K562 (cell line): ENCODE measurements at regions not wholly inside any gene's neighbourhood (a gene's known extent, or its start where the extent isn't known, plus 50 kb on each side); places are given as distances from the start of the nearest gene placed in this dataset.
A peak's percentile ranks its signal among the peaks of the same experiment; 100 is the strongest.

Experiments used
- ARHGAP35 ChIP-seq: fragments of 450-650 bp; IDR thresholded peaks from 2 replicates; pipeline ENCODE4 v1.6.1; 2018; ENCODE audit not compliant: partially characterized antibody
- ARID1B ChIP-seq: fragments of 450-650 bp; IDR thresholded peaks from 2 replicates; pipeline ENCODE4 v1.6.1; 2016; ENCODE audit warnings: antibody characterized with exemption, mild to moderate bottlenecking, inconsistent platforms
- C11orf30 ChIP-seq: fragments of 450-650 bp; IDR thresholded peaks from 2 replicates; pipeline ENCODE4 v1.6.1; 2016; ENCODE audit warnings: low read depth, mild to moderate bottlenecking
- HDAC8 ChIP-seq: fragments of 450-650 bp; IDR thresholded peaks from 2 replicates; pipeline ENCODE4 v1.6.1; 2016; ENCODE audit warnings: mild to moderate bottlenecking, missing genetic modification characterization, moderate library complexity, missing compliant biosample characterization
- HNRNPH1 ChIP-seq: fragments of 200-400 bp; formaldehyde crosslinking; optimal IDR thresholded peaks from 2 replicates; pipeline ENCODE3; 2017; ENCODE audit warnings: low read depth, mild to moderate bottlenecking, low read length, moderate library complexity
- JUND ChIP-seq, 2 experiments: IDR thresholded peaks; 2 replicates in 1 of 2; 3 replicates in 1 of 2; pipeline ENCODE4 v1.6.1; 2011; ENCODE audit warnings: borderline replicate concordance in 2 of 2, low read depth in 2 of 2, low read length in 2 of 2, improper control_type of control experiment in 1 of 2, missing biosample characterization in 1 of 2, missing genetic modification characterization in 1 of 2, missing genetic modification reagents in 1 of 2
- KDM4B ChIP-seq, 2 experiments: fragments of 450-650 bp in 1 of 2; sonication (generic) in 1 of 2; IDR thresholded peaks; 2 replicates each; pipeline ENCODE4 v1.6.1; 2016 to 2017; ENCODE audit warnings: borderline replicate concordance in 2 of 2, antibody characterized with exemption in 1 of 2, low read depth in 1 of 2, mild to moderate bottlenecking in 1 of 2
- LARP7 ChIP-seq: fragments of 450-650 bp; IDR thresholded peaks from 2 replicates; pipeline ENCODE4 v1.6.1; 2016
- NRF1 ChIP-seq, 2 experiments: fragments of 450-650 bp; IDR thresholded peaks in 1 of 2; conservative IDR thresholded peaks in 1 of 2; 2 replicates each; pipeline ENCODE4 v1.6.1; 2014; ENCODE audit warnings: mild to moderate bottlenecking in 2 of 2
- RBBP5 ChIP-seq: fragments of 200-600 bp; sonication (generic); IDR thresholded peaks from 2 replicates; pipeline ENCODE4 v1.6.1; 2012; ENCODE audit warnings: borderline replicate concordance, mild to moderate bottlenecking, low read length, control low read depth, inconsistent platforms; ENCODE audit not compliant: insufficient read depth, poor library complexity, severe bottlenecking
- SAFB2 ChIP-seq: fragments of 200-400 bp; formaldehyde crosslinking; IDR thresholded peaks from 2 replicates; pipeline ENCODE4 v1.6.1; 2018; ENCODE audit warnings: borderline replicate concordance, low read length, low read depth, moderate library complexity; ENCODE audit not compliant: severe bottlenecking
- SMARCE1 ChIP-seq: fragments of 450-650 bp; IDR thresholded peaks from 2 replicates; pipeline ENCODE4 v1.7.1; 2016; ENCODE audit warnings: mild to moderate bottlenecking
- ZFPM2 ChIP-seq: fragments of 250-450 bp; sonication (Bioruptor Pico); IDR thresholded peaks from 2 replicates; pipeline ENCODE4 v1.5.1; 2022; ENCODE audit warnings: mild to moderate bottlenecking
- ZNF316 ChIP-seq: fragments of 450-650 bp; IDR thresholded peaks from 2 replicates; pipeline ENCODE4 v1.6.1; 2016
- TF ChIP-seq, protein P1 (sequence below), 2 experiments: fragments of 200-800 bp in 1 of 2; sonication (Bioruptor generic) in 1 of 2; sonication (generic) in 1 of 2; formaldehyde crosslinking in 1 of 2; IDR thresholded peaks in 1 of 2; conservative IDR thresholded peaks in 1 of 2; 2 replicates each; pipeline versions ENCODE4 v1.5.0 to v1.6.1; 2016 to 2020; ENCODE audit warnings: missing compliant biosample characterization in 1 of 2, missing genetic modification characterization in 1 of 2, missing genetic modification reagents in 1 of 2
- TF ChIP-seq, protein P2 (sequence below), 2 experiments: IDR thresholded peaks in 1 of 2; conservative IDR thresholded peaks in 1 of 2; 2 replicates each; pipeline ENCODE4 v1.6.1; 2016; ENCODE audit warnings: low read depth in 2 of 2, mild to moderate bottlenecking in 1 of 2, missing compliant biosample characterization in 1 of 2, missing genetic modification characterization in 1 of 2, moderate library complexity in 1 of 2
- TF ChIP-seq, protein P3 (sequence below), 2 experiments: fragments of 450-650 bp in 1 of 2; sonication (generic) in 1 of 2; formaldehyde crosslinking in 1 of 2; IDR thresholded peaks in 1 of 2; conservative IDR thresholded peaks in 1 of 2; 2 replicates each; pipeline versions ENCODE4 v1.6.1 to v1.8.1; 2016 to 2023; ENCODE audit warnings: mild to moderate bottlenecking in 2 of 2, moderate library complexity in 2 of 2, inconsistent platforms in 1 of 2, missing genetic modification reagents in 1 of 2
- TF ChIP-seq, protein P4 (sequence below): fragments of 450-650 bp; IDR thresholded peaks from 2 replicates; pipeline ENCODE4 v1.6.1; 2016; ENCODE audit warnings: low read depth, mild to moderate bottlenecking, moderate library complexity

DNA sequence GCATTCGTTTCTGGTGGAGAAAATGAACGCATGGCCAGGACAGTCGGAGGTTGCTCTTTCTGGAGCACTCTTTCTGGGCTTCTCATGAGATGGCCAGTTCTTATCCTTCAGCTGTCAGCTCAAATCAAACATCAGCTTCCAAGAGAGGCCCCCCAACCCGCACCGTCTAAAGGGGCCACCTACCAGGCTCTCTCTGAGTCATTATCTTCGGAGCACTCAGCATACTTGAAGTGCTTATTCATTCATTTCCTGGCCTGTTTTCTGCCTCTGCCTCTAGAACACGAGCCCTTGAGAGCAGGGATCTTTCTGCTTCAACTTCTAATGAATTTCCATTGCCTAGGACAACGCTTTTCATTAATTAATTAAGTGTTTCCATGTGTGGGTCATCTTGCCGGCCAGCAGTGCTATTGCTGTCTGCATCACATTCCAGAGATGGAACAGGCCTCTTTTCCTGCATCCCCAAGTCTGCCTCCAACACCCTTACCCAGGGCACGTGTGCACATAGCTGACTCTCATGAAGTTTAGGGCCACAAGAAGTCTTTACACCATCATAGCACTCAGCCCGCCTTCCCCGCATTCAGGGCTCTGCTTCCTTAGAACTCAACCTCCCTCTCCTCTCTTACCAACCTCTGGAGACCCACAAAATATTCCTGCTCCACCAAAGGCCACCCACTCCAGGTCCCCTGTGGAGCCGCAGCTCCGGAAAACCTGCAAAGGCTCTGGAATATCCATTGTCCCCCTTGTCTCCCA is 52.1 kb upstream of the LAPTM5 start (continued):
- no peak for TF ChIP-seq SAFB2
- TF ChIP-seq ARID1B: peak; percentile 60
- peak; percentile 73; the same call in 1 of the 2 replicates for TF ChIP-seq SMARCE1
- TF ChIP-seq RBBP5: no peak
- TF ChIP-seq ZFPM2 (CRISPR knock-in tag): no peak
- TF ChIP-seq, protein P1, sequence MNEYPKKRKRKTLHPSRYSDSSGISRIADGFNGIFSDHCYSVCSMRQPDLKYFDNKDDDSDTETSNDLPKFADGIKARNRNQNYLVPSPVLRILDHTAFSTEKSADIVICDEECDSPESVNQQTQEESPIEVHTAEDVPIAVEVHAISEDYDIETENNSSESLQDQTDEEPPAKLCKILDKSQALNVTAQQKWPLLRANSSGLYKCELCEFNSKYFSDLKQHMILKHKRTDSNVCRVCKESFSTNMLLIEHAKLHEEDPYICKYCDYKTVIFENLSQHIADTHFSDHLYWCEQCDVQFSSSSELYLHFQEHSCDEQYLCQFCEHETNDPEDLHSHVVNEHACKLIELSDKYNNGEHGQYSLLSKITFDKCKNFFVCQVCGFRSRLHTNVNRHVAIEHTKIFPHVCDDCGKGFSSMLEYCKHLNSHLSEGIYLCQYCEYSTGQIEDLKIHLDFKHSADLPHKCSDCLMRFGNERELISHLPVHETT (CRISPR knock-in tag; conservative IDR thresholded peaks at IDR 0.05 in 1 of 2, IDR thresholded peaks at IDR 0.05 in 1 of 2): peak in 1 of 2 experiments; percentile 78; a peak in 2 of 4 replicates
- peak in 1 of 2 experiments; percentile 21; a peak in 1 of 4 replicates for TF ChIP-seq NRF1 (conservative IDR thresholded peaks at IDR 0.05 in 1 of 2, IDR thresholded peaks at IDR 0.05 in 1 of 2)
- TF ChIP-seq HDAC8 (tag): no peak
- peak; percentile 83 for TF ChIP-seq ZNF316
- no peak for TF ChIP-seq ARHGAP35
- TF ChIP-seq KDM4B (IDR thresholded peaks at IDR 0.05; ENCODE audit: borderline replicate concordance in 2 of 2, low read depth in 1 of 2): no peak
- TF ChIP-seq, protein P2, sequence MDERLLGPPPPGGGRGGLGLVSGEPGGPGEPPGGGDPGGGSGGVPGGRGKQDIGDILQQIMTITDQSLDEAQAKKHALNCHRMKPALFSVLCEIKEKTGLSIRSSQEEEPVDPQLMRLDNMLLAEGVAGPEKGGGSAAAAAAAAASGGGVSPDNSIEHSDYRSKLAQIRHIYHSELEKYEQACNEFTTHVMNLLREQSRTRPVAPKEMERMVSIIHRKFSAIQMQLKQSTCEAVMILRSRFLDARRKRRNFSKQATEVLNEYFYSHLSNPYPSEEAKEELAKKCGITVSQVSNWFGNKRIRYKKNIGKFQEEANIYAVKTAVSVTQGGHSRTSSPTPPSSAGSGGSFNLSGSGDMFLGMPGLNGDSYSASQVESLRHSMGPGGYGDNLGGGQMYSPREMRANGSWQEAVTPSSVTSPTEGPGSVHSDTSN (CRISPR knock-in tag; IDR thresholded peaks at IDR 0.05; ENCODE audit: low read depth): no peak
- TF ChIP-seq, protein P2 (tag; conservative IDR thresholded peaks at IDR 0.05; ENCODE audit: low read depth): 0 out of 2 replicates have a peak, but pooled peaks have one; percentile 35
- TF ChIP-seq HNRNPH1: no peak
- TF ChIP-seq, protein P3, sequence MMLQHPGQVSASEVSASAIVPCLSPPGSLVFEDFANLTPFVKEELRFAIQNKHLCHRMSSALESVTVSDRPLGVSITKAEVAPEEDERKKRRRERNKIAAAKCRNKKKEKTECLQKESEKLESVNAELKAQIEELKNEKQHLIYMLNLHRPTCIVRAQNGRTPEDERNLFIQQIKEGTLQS (IDR thresholded peaks at IDR 0.05): 0 out of 2 replicates have a peak, but pooled peaks have one; percentile 46
- TF ChIP-seq, protein P3 (CRISPR knock-in tag; conservative IDR thresholded peaks at IDR 0.05): no peak
- peak; percentile 72 for TF ChIP-seq JUND (IDR thresholded peaks at IDR 0.05; ENCODE audit: borderline replicate concordance, low read depth, low read length)
- peak; percentile 72; the same call in 1 of the 3 replicates for TF ChIP-seq JUND (tag; IDR thresholded peaks at IDR 0.05; ENCODE audit: borderline replicate concordance, low read depth, low read length)
- peak; percentile 80 for TF ChIP-seq C11orf30
- TF ChIP-seq LARP7: no peak
- TF ChIP-seq, protein P4, sequence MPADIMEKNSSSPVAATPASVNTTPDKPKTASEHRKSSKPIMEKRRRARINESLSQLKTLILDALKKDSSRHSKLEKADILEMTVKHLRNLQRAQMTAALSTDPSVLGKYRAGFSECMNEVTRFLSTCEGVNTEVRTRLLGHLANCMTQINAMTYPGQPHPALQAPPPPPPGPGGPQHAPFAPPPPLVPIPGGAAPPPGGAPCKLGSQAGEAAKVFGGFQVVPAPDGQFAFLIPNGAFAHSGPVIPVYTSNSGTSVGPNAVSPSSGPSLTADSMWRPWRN: no peak
